Right renal cortex interstitium (tissue), 3 donors: ENCODE measurements at regions not wholly inside any gene's neighbourhood (a gene's known extent, or its start where the extent isn't known, plus 50 kb on each side); places are given as distances from the start of the nearest gene placed in this dataset.

ENCODE experiments used
- DNase-seq, 3 donors: peaks; one replicate each; pipeline ENCODE4 v3.0.0-alpha.2; 2013; ENCODE audit warnings: low read depth in 3 of 3, low spot score in 2 of 3

DNA sequence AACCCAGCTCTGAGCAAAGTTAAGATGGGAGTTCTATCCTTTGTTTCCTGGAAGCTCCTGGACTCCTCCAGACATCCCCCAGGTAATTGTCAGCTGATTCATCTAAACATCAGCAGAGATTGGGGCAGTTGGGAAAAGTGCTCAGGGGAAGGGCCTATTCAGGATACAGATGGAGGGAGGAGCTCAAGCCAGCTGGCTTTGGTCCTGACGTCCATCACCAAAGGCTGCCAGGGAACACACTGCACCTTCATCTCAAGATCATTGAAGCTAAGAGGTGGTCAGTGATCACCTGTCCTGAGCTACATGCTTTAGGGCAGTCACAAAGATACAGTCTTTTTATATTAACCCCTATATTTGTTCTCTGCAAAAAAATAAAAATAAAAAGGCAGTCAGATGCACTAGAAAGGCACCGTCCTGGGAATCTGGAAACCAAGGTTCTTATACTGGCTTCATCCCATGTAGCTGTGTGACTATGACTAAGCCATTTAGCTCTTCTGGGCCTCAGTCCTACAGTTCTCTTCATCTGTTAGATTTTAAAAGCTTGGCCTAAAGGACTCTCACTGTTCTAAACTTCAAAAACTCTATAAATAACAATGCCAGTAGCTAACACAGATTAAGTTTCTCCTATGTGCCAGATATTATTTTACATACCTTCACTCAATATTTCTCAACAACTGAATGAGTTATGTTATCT, 446.5 kb downstream of the BCL11A start:
- DNase-seq, result no peak

DNA sequence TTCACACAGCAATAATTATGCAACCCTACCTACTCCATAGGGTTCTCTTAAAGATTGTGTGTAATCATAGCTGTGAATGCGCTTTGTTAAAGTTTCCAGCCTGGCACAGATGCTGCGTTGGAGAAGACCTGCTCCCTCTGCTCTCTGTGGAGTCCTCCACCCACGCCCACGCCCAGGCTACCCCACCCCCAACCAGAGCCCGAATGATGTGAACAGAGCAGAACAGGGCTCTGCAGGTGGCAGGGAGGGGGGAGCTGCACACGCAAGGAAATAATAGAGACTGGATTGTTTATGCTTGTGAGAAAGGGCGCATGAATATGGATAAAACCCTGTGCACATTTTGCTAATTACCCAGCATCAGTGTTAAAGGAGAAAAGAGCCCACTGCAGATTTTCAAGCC, 447.5 kb downstream of the BCL11A start:
- no peak for DNase-seq

DNA sequence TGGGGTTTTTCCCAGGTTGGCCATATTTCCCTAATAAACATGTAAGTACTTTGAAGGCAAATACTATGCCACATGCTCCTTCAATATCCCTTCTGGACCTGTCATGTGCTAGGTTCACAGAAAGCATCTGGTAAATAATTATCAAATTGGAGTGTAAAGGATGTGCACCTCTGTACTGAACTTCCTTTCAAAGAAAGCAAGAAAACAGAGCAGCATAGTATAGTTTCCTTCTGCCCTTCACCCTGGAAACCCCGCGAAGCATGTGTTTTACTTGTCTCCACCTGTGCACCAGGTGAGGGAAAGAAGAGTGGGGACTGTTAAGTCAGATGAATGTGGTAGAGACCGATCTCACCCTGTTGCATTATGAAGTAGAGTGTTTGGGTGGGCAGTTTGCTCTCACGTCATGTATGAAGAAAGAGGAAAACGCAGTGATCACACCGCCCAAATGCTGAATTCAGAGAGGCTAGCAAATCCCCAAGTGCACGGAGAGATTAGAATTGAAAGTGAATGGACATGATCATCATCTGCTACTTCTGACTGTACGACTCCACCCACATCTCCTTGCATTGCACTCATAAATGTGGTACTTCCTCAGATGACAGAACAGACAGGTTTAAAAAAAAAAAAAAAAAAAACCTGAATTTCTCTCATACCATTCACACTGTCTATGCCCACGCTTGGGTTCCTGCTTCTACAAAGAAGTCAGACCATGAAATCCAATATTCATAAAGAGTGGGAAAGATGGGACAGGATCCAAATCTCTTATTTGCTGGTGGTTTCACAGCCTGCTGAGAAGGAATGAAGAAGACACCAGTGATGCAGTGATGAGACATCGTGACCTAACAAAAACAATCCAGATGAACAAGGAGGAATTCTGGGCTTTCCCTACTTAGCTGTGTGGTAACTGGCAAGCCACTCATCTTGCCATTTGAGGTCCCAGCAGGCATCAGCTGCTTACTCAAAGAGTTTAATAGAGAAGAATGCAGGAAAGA, 448.6 kb downstream of the BCL11A start:
- DNase-seq, result no peak

DNA sequence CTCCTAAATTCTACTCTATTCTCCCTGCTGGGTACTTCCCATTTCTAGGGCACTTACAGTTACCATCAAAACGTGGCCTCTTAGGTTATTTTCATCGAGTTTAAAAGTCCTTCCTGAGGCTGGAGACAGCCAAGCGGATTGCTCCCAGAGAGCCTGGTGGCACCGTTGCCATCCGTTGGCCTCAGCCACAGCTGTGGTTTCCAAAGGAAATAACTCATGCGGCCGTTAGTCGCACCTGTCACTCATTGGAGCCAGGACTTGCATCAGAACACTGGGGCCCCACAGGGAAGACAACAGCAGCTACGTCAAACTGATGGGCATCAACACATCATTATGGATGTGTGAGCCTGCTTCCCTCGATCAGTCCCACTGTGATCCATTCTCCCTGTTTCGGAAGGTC, 453.4 kb downstream of the BCL11A start:
- no peak for DNase-seq

DNA sequence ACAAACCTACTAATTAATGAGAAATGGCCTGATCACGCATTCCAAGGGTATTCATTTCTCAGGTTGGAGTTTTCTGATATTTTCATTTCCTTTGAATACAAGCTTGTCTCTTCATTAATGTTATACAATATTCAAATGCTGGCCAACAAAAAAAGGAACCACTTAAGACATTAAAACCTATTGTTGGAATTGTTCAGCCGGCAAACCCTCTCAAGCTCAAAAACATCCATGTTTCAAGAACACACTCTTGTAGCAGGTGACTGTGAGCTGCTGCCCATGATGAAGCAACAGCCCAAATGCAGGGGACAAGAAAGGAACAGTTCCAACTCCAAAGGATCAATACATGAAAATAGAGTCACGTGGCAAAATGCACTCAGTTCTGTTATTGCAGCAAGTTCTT, 454.5 kb downstream of the BCL11A start:
- DNase-seq, result no peak

DNA sequence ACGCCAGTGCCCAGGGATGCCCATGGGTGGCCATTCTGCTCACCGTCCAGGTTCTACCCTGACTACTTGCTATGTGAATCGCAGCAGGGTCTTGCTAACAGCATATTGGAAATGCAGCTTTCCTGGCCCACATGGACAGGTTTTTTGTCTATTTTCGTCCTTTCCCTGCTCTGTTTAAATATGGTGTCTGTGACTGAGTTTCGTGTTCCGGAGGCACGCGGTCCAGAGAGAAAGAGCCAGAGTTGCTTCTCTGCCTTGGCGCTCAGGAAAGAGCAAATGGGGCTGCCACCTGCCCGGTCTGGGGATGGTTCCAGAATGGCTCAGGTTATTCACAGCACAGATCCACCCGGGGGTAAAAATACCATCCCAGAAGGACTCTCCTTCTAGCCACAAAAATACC, 456.2 kb downstream of the BCL11A start:
- DNase-seq, result no peak

DNA sequence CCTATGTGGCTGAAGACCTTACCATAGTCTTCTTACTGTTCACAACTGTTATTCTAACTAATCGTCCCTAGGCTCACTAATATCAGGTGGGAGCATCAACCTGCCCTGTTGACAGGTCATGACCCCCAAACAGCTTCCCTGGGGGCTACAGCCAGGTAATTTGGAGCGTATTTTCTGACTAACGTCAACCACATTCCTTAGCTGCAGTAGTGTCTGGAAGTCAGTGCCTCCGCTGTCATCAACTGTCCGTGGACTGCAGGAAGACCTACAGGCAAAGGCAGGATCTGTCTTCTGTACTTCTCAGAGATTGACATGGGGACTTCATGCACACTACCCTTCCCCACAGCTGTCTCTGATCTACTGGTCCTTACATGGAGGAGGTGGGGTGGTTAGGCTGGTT, 456.9 kb downstream of the BCL11A start:
- DNase-seq, result no peak

DNA sequence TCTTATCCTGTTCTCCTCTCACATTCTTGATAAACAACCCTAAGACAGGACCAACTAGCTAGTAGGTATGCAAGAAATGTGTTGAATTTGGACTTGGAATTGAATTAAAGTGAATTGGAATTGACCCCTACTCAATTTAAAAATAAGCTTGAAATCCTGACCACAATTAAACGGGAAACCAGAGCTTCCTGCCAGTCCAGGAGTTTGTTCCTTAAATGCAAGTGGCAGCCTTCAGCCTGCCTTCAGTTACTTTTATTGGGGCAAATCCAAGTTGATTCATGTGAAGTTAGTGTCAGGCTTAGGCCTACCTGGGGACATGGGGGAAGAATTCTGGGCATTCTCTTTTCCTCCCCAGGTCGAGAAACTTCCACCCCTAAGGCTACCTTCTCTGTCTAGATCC, 457.6 kb downstream of the BCL11A start:
- DNase-seq, result no peak

DNA sequence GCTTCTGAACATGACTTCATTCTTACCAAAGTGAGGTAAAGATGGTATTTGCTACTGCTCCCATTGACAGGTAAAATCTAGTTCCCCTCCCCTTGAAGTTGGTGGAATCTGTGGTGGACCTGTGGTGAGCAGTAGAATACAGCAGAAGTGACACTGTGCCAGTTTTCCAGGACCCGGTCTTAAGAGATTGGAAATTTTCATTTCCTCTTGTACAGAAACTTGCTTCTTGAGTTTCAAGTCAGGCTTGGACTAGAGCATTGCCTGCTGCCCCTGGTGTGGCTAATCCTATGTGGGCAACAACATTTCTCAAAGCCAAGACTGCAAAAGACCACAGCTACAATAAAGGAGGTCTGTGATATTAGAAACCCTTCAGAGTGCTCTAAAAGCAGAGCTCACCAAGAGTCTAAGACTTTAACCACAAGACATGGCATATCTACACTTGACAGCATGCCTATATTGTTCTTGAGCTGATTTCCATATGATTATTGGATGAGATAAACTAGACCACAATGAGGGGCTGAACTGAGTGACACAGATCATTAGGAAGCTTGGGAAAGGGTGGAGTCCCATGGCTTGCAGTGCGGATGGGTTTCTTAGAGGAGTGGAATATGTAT, 458.1 kb downstream of the BCL11A start:
- DNase-seq, result no peak

DNA sequence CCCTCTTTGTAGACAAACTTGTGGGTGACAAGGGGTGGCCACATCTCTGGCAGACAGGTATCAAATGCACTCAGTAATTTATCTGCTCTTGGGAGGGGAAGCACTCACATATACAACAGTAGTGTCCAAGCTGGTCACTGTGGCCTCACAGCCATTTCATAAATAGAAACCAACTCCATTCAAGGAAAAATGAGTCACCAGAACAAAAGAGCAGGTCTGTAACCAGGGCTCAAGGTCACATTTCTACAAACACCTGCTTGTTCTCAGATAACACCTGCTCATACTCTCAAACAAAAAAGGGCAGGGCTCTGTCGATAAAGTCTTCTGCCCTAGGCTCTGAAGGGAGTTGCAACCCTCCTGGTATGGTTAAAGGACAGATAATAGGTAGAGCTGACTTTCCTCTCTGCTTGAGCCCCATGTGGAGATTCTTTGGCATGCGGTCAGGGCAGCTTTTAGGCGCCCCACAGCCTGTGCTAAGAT, 459.0 kb downstream of the BCL11A start:
- DNase-seq, result no peak

DNA sequence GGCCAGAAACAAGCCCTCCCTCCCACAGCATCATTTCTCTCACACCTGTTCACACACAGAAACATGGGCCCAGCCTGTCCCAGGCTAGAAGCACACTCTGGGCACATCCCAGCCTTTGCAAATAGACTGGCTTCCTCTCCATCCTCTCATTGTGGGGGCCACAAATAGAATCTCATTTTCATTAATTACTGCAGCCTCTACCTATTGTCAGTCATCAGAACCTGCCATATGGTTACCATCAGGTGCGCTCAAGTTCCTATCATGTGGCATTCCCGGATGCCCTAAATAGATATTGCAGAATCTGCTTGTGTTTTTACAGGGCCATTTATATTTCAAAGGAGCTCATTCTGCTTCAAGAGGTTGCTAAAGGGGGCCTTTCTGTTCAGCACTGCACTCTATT, 460.7 kb downstream of the BCL11A start:
- no peak for DNase-seq

DNA sequence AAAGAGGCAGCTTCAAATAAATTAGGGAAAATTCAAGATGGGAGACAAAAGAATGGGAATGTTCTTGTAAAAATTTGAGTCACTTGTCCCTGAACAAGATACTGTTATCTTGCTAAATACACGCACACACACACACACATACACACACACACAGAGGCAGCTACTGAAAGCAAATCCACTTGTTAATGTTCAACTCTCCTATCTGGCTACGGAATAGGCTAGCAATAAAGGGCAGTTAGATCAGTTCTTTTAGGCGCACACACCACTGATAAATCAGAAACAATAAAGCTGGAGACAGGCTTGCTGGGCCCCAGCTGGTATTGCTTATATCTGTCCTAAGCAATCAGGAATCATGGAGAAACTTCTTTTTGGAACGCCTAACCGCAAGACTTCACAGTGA, 461.6 kb downstream of the BCL11A start:
- no peak for DNase-seq

DNA sequence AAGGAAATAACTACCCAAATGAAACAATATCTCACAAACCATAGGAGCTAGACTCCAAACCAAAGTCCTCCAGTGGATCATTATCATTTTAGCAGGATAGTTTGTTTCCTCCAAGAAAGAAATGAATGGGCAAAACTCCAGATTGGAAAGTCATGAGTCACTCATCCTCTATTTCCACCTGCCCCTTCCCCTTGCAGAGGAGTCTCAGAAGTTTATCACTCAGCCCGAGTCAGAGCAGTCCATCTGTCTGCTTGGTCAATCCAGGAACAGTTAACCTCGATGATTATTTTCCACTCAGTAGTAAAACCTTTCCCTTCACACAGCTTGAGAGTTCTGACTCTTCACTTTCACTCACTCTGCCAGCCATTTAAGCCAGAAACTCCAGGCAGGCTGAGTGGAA, 462.2 kb downstream of the BCL11A start:
- no peak for DNase-seq

DNA sequence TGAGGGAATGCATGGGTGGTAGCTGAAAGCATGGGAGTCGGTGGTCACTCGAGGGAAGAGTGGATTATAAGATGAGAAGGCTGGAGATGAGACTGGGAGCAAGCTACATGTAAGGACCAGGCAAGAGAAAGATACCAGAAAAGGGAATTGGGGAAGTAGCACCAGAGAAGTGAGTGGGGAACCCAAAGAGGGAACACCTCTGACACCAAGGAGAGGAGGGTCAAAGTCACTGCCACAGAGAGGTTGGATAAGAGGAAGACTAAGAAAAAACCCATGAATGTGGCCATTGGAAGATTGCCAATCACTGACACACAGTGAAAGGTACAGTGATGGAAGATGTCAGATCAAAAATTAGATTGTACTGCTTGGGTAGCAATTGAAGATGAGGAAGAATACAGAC, 473.9 kb downstream of the BCL11A start:
- DNase-seq, result no peak

DNA sequence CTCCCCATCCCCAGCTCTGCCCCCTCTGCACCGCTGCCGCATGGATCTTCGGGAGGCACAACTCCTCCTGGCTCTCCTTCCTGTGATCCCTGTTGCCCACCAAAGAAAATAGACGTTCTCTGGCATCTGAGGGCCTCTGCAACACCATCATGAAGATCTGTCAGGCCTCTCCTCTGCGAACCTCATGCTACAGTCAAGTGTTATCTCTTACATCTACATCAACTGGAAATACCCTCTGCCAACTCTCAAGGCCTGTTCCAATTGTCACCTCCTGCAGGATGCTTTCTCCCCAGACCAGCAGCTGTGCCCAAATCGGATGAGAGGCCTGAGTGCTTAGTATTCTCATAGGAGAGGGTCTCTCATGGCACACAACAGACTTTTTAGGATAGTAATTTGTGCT, 478.4 kb downstream of the BCL11A start:
- no peak for DNase-seq

DNA sequence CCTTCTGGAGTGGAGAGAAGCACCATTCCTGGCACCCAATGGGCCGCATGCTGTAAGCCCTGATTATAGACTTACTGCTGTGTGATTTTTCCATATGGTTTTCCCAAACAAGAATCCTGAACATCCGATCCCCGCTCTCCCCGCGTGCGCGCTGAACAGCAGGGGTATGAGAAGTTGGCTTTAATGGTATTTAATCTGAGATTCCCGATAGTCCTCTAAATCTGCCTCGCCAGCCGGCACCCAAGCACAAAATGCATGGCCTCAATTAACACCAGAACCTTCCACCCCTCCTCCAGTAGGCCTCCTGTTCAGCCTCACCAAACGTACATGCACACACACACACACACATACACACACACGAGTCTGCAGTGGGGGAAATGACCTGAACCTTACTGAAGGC, 480.3 kb downstream of the BCL11A start:
- no peak for DNase-seq

DNA sequence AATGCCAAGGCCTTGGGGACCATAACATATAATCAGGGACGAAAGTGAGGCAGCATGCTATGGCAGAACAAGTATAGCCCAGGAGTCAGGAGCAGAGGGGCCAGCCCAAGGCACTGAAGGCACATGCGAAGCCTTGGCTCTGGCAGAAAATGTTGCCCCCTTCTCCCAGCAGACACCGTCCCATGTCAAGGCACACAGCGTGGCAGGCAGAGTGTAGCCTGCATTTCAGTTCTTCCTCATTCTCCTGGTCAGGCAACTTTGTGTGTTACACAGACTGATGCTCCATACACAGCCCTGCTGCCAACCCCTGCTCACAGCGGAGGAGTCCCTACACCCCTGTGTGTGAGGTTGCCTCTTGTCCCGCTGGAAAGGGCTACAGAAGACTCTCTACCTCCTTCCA, 480.8 kb downstream of the BCL11A start:
- no peak for DNase-seq

DNA sequence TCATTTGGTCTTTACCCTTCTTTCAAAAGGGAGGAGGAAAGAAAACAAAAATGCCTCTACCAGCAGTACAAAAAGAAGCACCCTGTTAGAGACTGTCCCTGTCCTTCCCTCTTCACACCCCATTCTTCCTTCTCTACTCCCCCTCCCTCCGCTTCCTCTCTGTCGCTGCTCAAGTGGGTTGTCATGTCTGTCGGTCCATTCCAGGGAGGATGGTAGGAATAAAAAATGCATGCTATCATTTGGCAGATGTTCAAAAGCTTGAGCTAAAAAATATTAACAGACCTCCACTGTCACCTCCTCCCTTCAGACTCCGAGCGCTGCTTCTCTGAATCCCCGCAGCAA, 482.0 kb downstream of the BCL11A start:
- DNase-seq, result no peak

DNA sequence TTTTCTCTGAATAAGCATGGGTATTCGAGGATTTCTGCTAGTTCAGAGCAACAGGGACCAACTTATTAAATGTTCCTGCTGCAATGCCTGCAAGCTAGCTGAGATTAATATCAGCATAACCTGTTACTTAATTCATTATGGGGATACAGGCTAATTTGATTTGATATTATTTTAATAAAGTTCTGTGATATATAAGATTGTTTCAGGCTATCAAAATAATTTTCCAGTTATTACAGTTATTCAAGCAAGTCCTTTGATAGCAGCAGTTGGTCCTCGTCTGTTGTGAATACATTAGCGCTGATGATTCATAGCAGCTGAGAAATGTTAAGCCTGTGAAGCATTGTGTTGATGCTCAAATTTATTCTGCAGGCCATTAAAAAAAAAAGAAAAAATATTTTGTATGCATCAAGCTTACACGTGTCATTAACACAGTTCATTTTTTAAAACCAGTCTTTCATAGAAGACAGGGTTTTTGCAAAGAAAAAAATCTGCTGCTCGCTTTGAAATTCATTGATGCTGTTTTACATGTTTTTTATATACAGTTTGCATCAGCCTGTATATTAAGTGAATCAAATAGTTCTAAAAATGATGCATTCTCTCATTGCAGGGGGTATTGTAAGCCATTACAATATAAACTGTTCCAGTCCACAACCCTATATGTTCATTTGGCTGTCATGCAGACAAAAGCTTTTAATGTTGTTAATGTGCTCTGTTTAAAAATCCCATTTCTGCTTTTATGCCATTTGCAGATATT, 482.5 kb downstream of the BCL11A start:
- no peak for DNase-seq

DNA sequence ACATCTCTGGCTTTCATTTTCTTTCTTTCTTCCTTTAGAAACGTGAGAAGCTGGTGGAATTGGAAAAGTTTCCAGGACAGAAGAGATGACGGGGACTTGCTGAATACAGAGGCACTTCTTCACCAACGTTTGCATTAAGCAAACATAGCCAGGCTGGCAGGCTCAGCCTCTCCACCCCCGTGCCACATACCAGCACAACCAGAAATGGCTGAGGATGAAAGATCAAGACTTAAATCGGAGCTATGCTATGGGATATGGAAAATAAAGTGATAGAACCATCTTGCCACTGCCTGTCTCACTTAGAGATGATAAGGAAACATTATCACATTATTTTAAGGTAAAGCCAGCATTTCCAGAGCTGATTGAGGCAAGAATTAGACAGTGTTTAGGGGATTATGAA, 483.3 kb downstream of the BCL11A start:
- no peak for DNase-seq

DNA sequence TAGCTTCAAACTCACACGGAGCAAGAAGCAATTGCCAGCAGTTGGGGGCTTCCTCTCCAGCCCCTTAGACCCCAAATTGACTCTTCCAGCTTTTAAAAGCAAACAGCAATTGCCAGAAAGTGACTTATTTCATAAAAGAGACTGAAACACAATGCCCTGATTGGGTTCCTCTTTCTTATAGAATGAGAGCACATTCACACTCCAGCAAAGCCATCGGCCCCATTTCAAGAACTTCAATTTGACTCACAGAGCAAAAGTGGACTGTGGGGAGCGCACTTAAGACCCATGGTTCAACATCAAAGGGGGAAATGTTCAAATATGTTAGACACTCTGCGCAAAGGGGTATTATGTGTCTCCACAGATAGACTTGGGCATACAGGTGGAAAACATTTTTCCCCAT, 484.7 kb downstream of the BCL11A start:
- DNase-seq, result no peak
